HEK293 (cell line): ENCODE measurements at regions not wholly inside any gene's neighbourhood (a gene's known extent, or its start where the extent isn't known, plus 50 kb on each side); places are given as distances from the start of the nearest gene placed in this dataset.

Experiments used
- CTCF ChIA-PET: fragments of 350-600 bp; formaldehyde crosslinking; extraction: SDS; loops from one replicate; lab custom pipeline; 2021; ENCODE audit warnings: antibody characterized with exemption; lab: Yijun Ruan, JAX
- POLR2A ChIA-PET: fragments of 300-600 bp; formaldehyde crosslinking; extraction: SDS; loops from one replicate; lab custom pipeline; 2020; ENCODE audit warnings: antibody characterized with exemption, inconsistent platforms; lab: Yijun Ruan, JAX
- H3K27ac ChIP-seq: fragments of 200-500 bp; sonication (Bioruptor generic); 2 replicates; pipeline ENCODE4 v1.5.1; 2014; ENCODE audit warnings: low read depth, low read length, control low read depth, inconsistent platforms; ENCODE audit errors: extremely low read depth
- H3K36me3 ChIP-seq, 2 experiments: fragments of 200-500 bp in 1 of 2; sonication (Bioruptor generic) in 1 of 2; 1 replicate in 1 of 2; 2 replicates in 1 of 2; pipeline ENCODE4 v1.5.1; 2014 to 2017; ENCODE audit warnings: inconsistent platforms in 2 of 2, low read length in 2 of 2; ENCODE audit not compliant: control insufficient read depth in 2 of 2, insufficient read depth in 1 of 2
- H3K4me1 ChIP-seq: fragments of 200-500 bp; sonication (Bioruptor generic); 2 replicates; pipeline ENCODE4 v1.5.1; 2014; ENCODE audit warnings: mild to moderate bottlenecking, low read length, inconsistent platforms; ENCODE audit not compliant: control insufficient read depth, insufficient read depth
- H3K4me3 ChIP-seq: 2 replicates; pipeline ENCODE4 v1.5.1; 2011; ENCODE audit warnings: low read depth, mild to moderate bottlenecking, control low read depth, low read length, moderate library complexity
- H3K9me3 ChIP-seq: fragments of 200-500 bp; sonication (Bioruptor generic); 2 replicates; pipeline ENCODE4 v1.5.1; 2014; ENCODE audit warnings: low read depth, low read length, inconsistent platforms; ENCODE audit not compliant: control insufficient read depth, insufficient read depth
- KLF7 ChIP-seq: fragments of 450-650 bp; formaldehyde crosslinking; IDR thresholded peaks from 2 replicates; pipeline ENCODE4 v1.5.1; 2016; ENCODE audit warnings: missing biosample characterization, missing genetic modification characterization, borderline replicate concordance
- OVOL3 ChIP-seq: fragments of 450-650 bp; formaldehyde crosslinking; IDR thresholded peaks from 2 replicates; pipeline ENCODE4 v1.5.1; 2016; ENCODE audit warnings: missing biosample characterization, missing genetic modification characterization
- SETDB1 ChIP-seq: IDR thresholded peaks from one replicate; pipeline ENCODE4 v1.6.1; 2017; ENCODE audit warnings: mild to moderate bottlenecking, low read length, moderate library complexity, mixed read lengths; ENCODE audit not compliant: insufficient read length
- ZFP41 ChIP-seq: fragments of 450-650 bp; formaldehyde crosslinking; IDR thresholded peaks from 2 replicates; pipeline ENCODE4 v1.5.1; 2016; ENCODE audit warnings: missing biosample characterization, missing genetic modification characterization, borderline replicate concordance
- ZNF341 ChIP-seq: fragments of 450-650 bp; formaldehyde crosslinking; IDR thresholded peaks from 2 replicates; pipeline ENCODE4; 2016; ENCODE audit warnings: low read depth, missing biosample characterization, missing genetic modification characterization
- ZNF391 ChIP-seq: fragments of 450-650 bp; formaldehyde crosslinking; IDR thresholded peaks from 2 replicates; pipeline ENCODE4 v1.5.1; 2016; ENCODE audit warnings: low read depth, missing biosample characterization, missing genetic modification characterization, borderline replicate concordance
- ZNF501 ChIP-seq: fragments of 450-650 bp; formaldehyde crosslinking; IDR thresholded peaks from 2 replicates; pipeline ENCODE4 v1.5.1; 2016; ENCODE audit warnings: missing biosample characterization, missing genetic modification characterization
- ZNF510 ChIP-seq: fragments of 450-650 bp; formaldehyde crosslinking; IDR thresholded peaks from 2 replicates; pipeline ENCODE4 v1.5.1; 2018; ENCODE audit warnings: mild to moderate bottlenecking, missing genetic modification characterization, missing biosample characterization; ENCODE audit not compliant: insufficient replicate concordance
- ZNF529 ChIP-seq: fragments of 450-650 bp; formaldehyde crosslinking; IDR thresholded peaks from 2 replicates; pipeline ENCODE4 v1.5.1; 2017; ENCODE audit warnings: missing genetic modification characterization, missing biosample characterization; ENCODE audit not compliant: insufficient replicate concordance
- TF ChIP-seq, protein P1 (sequence below): fragments of 450-650 bp; formaldehyde crosslinking; IDR thresholded peaks from 2 replicates; pipeline ENCODE4 v1.5.1; 2016; ENCODE audit warnings: missing biosample characterization, missing genetic modification characterization
- TF ChIP-seq, protein P2 (sequence below): fragments of 450-650 bp; formaldehyde crosslinking; IDR thresholded peaks from 2 replicates; pipeline ENCODE4 v1.5.1; 2016; ENCODE audit warnings: missing biosample characterization, missing genetic modification characterization
- TF ChIP-seq, protein P3 (sequence below): fragments of 450-650 bp; formaldehyde crosslinking; IDR thresholded peaks from 2 replicates; pipeline ENCODE4 v1.5.1; 2017; ENCODE audit warnings: missing biosample characterization, missing genetic modification characterization
- TF ChIP-seq, protein P4 (sequence below): fragments of 450-650 bp; formaldehyde crosslinking; IDR thresholded peaks from 2 replicates; pipeline ENCODE4 v1.5.0; 2017; ENCODE audit warnings: missing biosample characterization, missing genetic modification characterization, borderline replicate concordance
- TF ChIP-seq, protein P5 (sequence below): fragments of 450-650 bp; formaldehyde crosslinking; IDR thresholded peaks from 2 replicates; pipeline ENCODE4 v1.5.1; 2016; ENCODE audit warnings: missing biosample characterization, missing genetic modification characterization

DNA sequence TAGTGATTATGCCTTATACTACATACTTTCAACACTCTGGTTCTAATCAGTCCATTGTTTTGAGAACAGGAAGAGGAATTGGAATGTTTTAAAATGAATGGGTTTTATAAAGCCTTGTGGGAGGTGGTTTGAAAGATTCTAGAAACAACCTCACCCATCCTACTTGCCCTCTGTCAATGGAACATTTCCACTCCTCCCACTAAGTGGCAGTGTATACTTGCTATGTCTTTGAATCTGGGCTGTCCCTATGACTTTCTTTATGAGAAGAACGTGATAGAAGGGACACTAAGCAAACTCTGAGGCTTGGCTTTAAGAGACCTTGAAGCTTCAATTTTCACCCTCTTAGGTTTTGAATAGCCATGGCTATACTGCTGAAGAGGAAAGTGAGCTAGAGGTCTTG is 611.2 kb downstream of the PPP4R3C start:
- Histone ChIP-seq H3K4me3 (no peak overlapping the region), H3K4me1 (no peaks in the 10 kb centered on the region), H3K36me3 (no peaks in the 10 kb centered on the region), H3K9me3 (no peaks in the 10 kb centered on the region), H3K27ac (no peak overlapping the region)
- TF ChIP-seq, protein P1, sequence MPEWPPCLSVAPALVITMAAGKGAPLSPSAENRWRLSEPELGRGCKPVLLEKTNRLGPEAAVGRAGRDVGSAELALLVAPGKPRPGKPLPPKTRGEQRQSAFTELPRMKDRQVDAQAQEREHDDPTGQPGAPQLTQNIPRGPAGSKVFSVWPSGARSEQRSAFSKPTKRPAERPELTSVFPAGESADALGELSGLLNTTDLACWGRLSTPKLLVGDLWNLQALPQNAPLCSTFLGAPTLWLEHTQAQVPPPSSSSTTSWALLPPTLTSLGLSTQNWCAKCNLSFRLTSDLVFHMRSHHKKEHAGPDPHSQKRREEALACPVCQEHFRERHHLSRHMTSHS (tag by site-specific recombination): no peak
- TF ChIP-seq SETDB1: no peak
- no peak for TF ChIP-seq ZNF510 (tag by site-specific recombination)
- TF ChIP-seq, protein P2, sequence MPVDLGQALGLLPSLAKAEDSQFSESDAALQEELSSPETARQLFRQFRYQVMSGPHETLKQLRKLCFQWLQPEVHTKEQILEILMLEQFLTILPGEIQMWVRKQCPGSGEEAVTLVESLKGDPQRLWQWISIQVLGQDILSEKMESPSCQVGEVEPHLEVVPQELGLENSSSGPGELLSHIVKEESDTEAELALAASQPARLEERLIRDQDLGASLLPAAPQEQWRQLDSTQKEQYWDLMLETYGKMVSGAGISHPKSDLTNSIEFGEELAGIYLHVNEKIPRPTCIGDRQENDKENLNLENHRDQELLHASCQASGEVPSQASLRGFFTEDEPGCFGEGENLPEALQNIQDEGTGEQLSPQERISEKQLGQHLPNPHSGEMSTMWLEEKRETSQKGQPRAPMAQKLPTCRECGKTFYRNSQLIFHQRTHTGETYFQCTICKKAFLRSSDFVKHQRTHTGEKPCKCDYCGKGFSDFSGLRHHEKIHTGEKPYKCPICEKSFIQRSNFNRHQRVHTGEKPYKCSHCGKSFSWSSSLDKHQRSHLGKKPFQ (tag by site-specific recombination): no peak
- POLR2A ChIA-PET: no interaction called here
- CTCF ChIA-PET: interaction anchor here (0.6 to 1.3 kb wide), 3 partner anchors 14 to 334 kb away, joined by 3 to 5 read pairs (median 3); no protein-coding TSS in a partner anchor

DNA sequence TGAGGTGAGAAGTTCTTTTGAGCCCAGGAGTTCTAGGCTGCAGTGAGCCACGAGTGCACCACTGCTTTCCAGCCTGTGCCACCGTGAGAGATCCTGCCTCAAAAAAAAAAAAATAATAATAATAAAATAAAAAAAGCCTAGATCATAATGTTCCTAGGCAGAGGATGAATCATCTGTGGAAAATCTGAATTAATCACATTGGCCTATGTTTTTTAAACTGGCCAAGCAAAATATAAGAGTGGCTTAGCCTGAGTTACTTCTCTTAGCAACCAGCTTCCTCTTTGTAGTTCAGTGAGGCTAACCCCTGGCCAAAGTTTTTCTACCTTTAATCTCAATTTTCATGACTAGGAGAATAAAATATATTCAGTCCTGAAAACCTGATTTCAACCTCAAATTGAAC is 614.6 kb downstream of the PPP4R3C start:
- H3K36me3 ChIP-seq: no peaks in the 10 kb centered on the region
- CTCF ChIA-PET: no interaction called here

DNA sequence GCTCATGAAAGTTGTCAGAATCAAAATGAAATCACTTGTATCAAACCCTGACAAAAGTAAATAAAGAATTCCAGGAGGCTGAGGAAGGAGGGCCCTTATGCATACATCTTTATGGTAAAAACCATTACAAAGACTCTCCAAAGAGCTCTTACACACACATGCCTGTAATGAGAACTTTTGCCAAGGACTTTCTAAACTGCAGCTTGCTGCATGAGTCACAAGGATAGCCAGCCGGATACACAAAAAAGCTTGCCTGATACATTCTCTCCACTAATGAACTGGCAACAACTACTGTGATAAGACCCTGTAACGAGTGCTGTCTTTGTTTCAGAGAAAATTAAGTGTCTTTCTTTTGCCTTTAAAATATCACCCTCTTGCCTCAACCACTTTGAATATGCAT is 618.1 kb downstream of the PPP4R3C start:
- TF ChIP-seq ZNF391 (tag by site-specific recombination): no peak
- TF ChIP-seq, protein P3, sequence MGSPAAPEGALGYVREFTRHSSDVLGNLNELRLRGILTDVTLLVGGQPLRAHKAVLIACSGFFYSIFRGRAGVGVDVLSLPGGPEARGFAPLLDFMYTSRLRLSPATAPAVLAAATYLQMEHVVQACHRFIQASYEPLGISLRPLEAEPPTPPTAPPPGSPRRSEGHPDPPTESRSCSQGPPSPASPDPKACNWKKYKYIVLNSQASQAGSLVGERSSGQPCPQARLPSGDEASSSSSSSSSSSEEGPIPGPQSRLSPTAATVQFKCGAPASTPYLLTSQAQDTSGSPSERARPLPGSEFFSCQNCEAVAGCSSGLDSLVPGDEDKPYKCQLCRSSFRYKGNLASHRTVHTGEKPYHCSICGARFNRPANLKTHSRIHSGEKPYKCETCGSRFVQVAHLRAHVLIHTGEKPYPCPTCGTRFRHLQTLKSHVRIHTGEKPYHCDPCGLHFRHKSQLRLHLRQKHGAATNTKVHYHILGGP (tag by site-specific recombination): no peak
- ChIA-PET POLR2A (no interaction called here), CTCF (no interaction called here)
- H3K4me1 ChIP-seq: no peaks in the 10 kb centered on the region
- no peak overlapping the region for H3K4me3 ChIP-seq
- no peak overlapping the region for H3K27ac ChIP-seq
- H3K36me3 ChIP-seq: no peaks in the 10 kb centered on the region
- H3K9me3 ChIP-seq: no peaks in the 10 kb centered on the region

More for the DNA sequence above, 614.6 kb downstream of the PPP4R3C start:
- no peak for TF ChIP-seq OVOL3 (tag by site-specific recombination)
- TF ChIP-seq, protein P4, sequence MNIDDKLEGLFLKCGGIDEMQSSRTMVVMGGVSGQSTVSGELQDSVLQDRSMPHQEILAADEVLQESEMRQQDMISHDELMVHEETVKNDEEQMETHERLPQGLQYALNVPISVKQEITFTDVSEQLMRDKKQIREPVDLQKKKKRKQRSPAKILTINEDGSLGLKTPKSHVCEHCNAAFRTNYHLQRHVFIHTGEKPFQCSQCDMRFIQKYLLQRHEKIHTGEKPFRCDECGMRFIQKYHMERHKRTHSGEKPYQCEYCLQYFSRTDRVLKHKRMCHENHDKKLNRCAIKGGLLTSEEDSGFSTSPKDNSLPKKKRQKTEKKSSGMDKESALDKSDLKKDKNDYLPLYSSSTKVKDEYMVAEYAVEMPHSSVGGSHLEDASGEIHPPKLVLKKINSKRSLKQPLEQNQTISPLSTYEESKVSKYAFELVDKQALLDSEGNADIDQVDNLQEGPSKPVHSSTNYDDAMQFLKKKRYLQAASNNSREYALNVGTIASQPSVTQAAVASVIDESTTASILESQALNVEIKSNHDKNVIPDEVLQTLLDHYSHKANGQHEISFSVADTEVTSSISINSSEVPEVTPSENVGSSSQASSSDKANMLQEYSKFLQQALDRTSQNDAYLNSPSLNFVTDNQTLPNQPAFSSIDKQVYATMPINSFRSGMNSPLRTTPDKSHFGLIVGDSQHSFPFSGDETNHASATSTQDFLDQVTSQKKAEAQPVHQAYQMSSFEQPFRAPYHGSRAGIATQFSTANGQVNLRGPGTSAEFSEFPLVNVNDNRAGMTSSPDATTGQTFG (tag by site-specific recombination): no peak
- TF ChIP-seq KLF7 (tag by site-specific recombination): no peak
- TF ChIP-seq, protein P5, sequence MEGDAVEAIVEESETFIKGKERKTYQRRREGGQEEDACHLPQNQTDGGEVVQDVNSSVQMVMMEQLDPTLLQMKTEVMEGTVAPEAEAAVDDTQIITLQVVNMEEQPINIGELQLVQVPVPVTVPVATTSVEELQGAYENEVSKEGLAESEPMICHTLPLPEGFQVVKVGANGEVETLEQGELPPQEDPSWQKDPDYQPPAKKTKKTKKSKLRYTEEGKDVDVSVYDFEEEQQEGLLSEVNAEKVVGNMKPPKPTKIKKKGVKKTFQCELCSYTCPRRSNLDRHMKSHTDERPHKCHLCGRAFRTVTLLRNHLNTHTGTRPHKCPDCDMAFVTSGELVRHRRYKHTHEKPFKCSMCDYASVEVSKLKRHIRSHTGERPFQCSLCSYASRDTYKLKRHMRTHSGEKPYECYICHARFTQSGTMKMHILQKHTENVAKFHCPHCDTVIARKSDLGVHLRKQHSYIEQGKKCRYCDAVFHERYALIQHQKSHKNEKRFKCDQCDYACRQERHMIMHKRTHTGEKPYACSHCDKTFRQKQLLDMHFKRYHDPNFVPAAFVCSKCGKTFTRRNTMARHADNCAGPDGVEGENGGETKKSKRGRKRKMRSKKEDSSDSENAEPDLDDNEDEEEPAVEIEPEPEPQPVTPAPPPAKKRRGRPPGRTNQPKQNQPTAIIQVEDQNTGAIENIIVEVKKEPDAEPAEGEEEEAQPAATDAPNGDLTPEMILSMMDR (tag by site-specific recombination): no peak
- TF ChIP-seq ZFP41 (tag by site-specific recombination): no peak
- TF ChIP-seq ZNF501 (tag by site-specific recombination): no peak
- TF ChIP-seq ZNF341 (tag by site-specific recombination): no peak
- no peak for TF ChIP-seq ZNF529
- H3K27ac ChIP-seq: no peak overlapping the region
- H3K4me1 ChIP-seq: no peaks in the 10 kb centered on the region
- no peak overlapping the region for H3K4me3 ChIP-seq
- POLR2A ChIA-PET: no interaction called here
- no peaks in the 10 kb centered on the region for H3K9me3 ChIP-seq
